K562 (cell line): ENCODE measurements at regions not wholly inside any gene's neighbourhood (a gene's known extent, or its start where the extent isn't known, plus 50 kb on each side); places are given as distances from the start of the nearest gene placed in this dataset.

ENCODE experiments used
- CCAR2 ChIP-seq: fragments of 200-400 bp; formaldehyde crosslinking; IDR thresholded peaks from 2 replicates; pipeline ENCODE4 v1.6.1; 2017; ENCODE audit warnings: mild to moderate bottlenecking, low read depth, low read length
- DPF2 ChIP-seq: fragments of 450-650 bp; IDR thresholded peaks from 2 replicates; pipeline ENCODE4 v1.6.1; 2016
- JUND ChIP-seq, 2 experiments: IDR thresholded peaks; 2 replicates in 1 of 2; 3 replicates in 1 of 2; pipeline ENCODE4 v1.6.1; 2011; ENCODE audit warnings: borderline replicate concordance in 2 of 2, low read depth in 2 of 2, low read length in 2 of 2, improper control_type of control experiment in 1 of 2, missing biosample characterization in 1 of 2, missing genetic modification characterization in 1 of 2, missing genetic modification reagents in 1 of 2
- PRPF4 ChIP-seq: fragments of 200-400 bp; formaldehyde crosslinking; IDR thresholded peaks from one replicate; pipeline ENCODE4 v1.6.1; 2017; ENCODE audit warnings: low read length, low read depth, mild to moderate bottlenecking; ENCODE audit not compliant: insufficient read depth, poor library complexity, severe bottlenecking
- TF ChIP-seq, protein P1 (sequence below): fragments of 450-650 bp; IDR thresholded peaks from 2 replicates; pipeline ENCODE4 v1.6.1; 2018; ENCODE audit not compliant: partially characterized antibody
- TF ChIP-seq, protein P2 (sequence below), 2 experiments: fragments of 450-650 bp in 1 of 2; sonication (generic) in 1 of 2; formaldehyde crosslinking in 1 of 2; IDR thresholded peaks in 1 of 2; conservative IDR thresholded peaks in 1 of 2; 2 replicates each; pipeline versions ENCODE4 v1.6.1 to v1.8.1; 2016 to 2023; ENCODE audit warnings: mild to moderate bottlenecking in 2 of 2, moderate library complexity in 2 of 2, inconsistent platforms in 1 of 2, missing genetic modification reagents in 1 of 2

DNA sequence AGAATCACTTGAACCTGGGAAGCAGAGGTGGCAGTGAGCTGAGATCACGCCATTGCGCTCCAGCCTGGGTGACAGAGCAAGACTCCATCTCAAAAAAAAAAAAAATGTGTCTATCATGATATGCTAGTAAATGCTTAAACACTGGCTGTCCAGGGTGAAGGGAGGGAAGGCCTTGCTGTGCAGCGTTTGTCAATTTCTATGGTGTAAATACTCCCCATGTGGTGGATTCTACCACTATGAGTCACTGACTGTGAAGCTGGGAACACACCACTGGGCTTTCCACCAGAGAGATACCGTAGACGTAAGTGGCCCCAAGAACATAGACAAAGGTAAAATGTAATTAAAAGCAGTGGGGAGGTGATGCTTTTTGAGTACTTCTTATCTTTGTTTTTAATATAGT is 51.3 kb upstream of the LEF1 start (continued):
- TF ChIP-seq, protein P1, sequence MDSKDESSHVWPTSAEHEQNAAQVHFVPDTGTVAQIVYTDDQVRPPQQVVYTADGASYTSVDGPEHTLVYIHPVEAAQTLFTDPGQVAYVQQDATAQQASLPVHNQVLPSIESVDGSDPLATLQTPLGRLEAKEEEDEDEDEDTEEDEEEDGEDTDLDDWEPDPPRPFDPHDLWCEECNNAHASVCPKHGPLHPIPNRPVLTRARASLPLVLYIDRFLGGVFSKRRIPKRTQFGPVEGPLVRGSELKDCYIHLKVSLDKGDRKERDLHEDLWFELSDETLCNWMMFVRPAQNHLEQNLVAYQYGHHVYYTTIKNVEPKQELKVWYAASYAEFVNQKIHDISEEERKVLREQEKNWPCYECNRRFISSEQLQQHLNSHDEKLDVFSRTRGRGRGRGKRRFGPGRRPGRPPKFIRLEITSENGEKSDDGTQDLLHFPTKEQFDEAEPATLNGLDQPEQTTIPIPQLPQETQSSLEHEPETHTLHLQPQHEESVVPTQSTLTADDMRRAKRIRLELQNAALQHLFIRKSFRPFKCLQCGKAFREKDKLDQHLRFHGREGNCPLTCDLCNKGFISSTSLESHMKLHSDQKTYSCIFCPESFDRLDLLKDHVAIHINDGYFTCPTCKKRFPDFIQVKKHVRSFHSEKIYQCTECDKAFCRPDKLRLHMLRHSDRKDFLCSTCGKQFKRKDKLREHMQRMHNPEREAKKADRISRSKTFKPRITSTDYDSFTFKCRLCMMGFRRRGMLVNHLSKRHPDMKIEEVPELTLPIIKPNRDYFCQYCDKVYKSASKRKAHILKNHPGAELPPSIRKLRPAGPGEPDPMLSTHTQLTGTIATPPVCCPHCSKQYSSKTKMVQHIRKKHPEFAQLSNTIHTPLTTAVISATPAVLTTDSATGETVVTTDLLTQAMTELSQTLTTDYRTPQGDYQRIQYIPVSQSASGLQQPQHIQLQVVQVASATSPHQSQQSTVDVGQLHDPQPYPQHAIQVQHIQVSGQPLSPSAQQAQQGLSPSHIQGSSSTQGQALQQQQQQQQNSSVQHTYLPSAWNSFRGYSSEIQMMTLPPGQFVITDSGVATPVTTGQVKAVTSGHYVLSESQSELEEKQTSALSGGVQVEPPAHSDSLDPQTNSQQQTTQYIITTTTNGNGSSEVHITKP = peak; percentile 85
- TF ChIP-seq, protein P2, sequence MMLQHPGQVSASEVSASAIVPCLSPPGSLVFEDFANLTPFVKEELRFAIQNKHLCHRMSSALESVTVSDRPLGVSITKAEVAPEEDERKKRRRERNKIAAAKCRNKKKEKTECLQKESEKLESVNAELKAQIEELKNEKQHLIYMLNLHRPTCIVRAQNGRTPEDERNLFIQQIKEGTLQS (IDR thresholded peaks at IDR 0.05) = 0 out of 2 replicates have a peak, but pooled peaks have one; percentile 14
- TF ChIP-seq, protein P2 (CRISPR knock-in tag; conservative IDR thresholded peaks at IDR 0.05) = no peak
- no peak for TF ChIP-seq PRPF4
- no peak for TF ChIP-seq JUND (IDR thresholded peaks at IDR 0.05; ENCODE audit: borderline replicate concordance, low read depth, low read length)
- peak; percentile 30; the same call in 1 of the 3 replicates for TF ChIP-seq JUND (tag; IDR thresholded peaks at IDR 0.05; ENCODE audit: borderline replicate concordance, low read depth, low read length)
- TF ChIP-seq DPF2 = no peak
- no peak for TF ChIP-seq CCAR2
